Thymus (tissue), 11 donors: ENCODE measurements at regions not wholly inside any gene's neighbourhood (a gene's known extent, or its start where the extent isn't known, plus 50 kb on each side); places are given as distances from the start of the nearest gene placed in this dataset.

Experiments
- DNase-seq, 9 donors: peaks; one replicate each; pipeline ENCODE4 v3.0.0-alpha.2; 2013; ENCODE audit warnings: low spot score in 9 of 9, low read depth in 6 of 9, missing footprints in 1 of 9
- H3K27ac ChIP-seq, 2 donors: one replicate each; pipeline ENCODE4 v1.5.1; 2013; ENCODE audit warnings: control low read depth in 1 of 2, low read depth in 1 of 2, low read length in 1 of 2, mild to moderate bottlenecking in 1 of 2, moderate library complexity in 1 of 2
- H3K27me3 ChIP-seq, 2 donors: one replicate each; pipeline ENCODE4 v1.5.1; 2013; ENCODE audit warnings: low read length in 1 of 2; ENCODE audit not compliant: control insufficient read depth in 2 of 2, insufficient read depth in 1 of 2
- H3K36me3 ChIP-seq, 2 donors: one replicate each; pipeline ENCODE4 v1.5.1; 2013; ENCODE audit warnings: low read length in 1 of 2, mild to moderate bottlenecking in 1 of 2, moderate library complexity in 1 of 2; ENCODE audit not compliant: control insufficient read depth in 2 of 2, insufficient read depth in 2 of 2
- H3K4me1 ChIP-seq, 2 donors: one replicate each; pipeline ENCODE4 v1.5.1; 2013; ENCODE audit warnings: low read length in 2 of 2; ENCODE audit not compliant: control insufficient read depth in 2 of 2, insufficient read depth in 2 of 2
- H3K4me3 ChIP-seq, 2 donors: one replicate each; pipeline ENCODE4 v1.5.1; 2013; ENCODE audit warnings: low read length in 2 of 2, control low read depth in 1 of 2, mild to moderate bottlenecking in 1 of 2
- H3K9me3 ChIP-seq, 2 donors: one replicate each; pipeline ENCODE4 v1.5.1; 2013; ENCODE audit warnings: low read length in 1 of 2, mild to moderate bottlenecking in 1 of 2; ENCODE audit not compliant: control insufficient read depth in 2 of 2, insufficient read depth in 1 of 2
- WGBS: extraction: QIAGEN DNeasy Blood & Tissue Kit; methylation state at CpG from one replicate; pipeline ENCODE4 v1.1.7; 2013; 5-methylcytosine and 5-hydroxymethylcytosine counted together
- donor health status: healthy.

DNA sequence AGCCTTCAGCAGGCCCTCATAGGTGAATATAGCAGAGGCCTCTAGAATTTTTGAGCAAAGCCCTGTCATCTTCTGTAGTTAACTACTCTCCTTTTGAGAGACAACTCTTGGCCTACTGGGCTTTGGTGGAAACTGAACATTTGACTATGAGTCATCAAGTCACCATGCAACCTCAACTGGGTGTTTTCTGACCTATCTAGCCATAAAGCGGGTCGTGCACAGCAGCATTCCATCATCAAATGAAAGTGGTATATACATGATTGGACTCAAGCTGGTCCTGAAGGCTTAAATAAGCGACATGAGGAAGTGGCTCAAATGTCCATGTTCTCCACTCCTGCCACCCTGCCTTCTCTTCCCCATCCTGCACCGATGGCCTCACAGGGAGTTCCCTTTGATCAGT is 1115.5 kb downstream of the TAF11L14 start:
- no peak for DNase-seq
- Histone ChIP-seq H3K4me1 (peaks cover 1 to 10% of the 10 kb centered on the region in 2 donors), H3K27me3 (no peaks in the 10 kb centered on the region), H3K4me3 (no peak overlapping the region), H3K27ac (no peak overlapping the region), H3K9me3 (no peaks in the 10 kb centered on the region), H3K36me3 (no peaks in the 10 kb centered on the region)
- 83% methylated on average over 4 of the region's 4 CpGs for WGBS

DNA sequence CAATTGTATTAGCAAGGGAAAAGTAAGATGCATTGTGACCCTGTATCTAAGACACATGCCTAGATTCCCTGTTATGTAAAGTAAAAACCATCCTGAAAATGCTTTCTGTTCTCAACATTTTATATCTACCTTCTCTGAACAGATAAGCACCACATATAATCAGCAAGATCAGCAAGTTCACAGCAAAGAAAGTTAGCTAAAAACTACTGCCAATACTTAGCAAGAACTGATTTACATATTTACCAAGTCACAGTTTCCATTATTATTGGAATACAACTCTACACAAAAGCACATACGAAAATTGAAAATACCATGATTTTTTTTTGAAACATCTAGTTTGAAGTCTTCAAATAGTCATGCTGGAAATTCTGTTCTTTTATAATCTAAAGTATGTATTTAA is 1118.1 kb downstream of the TAF11L14 start:
- H3K4me3 ChIP-seq: no peak overlapping the region
- H3K27me3 ChIP-seq: no peaks in the 10 kb centered on the region
- no peak overlapping the region for H3K27ac ChIP-seq
- no peak for DNase-seq
- H3K36me3 ChIP-seq: no peaks in the 10 kb centered on the region
- 90% methylated on average over 1 of the region's 1 CpG for WGBS
- no peaks in the 10 kb centered on the region for H3K9me3 ChIP-seq
- no peaks in the 10 kb centered on the region for H3K4me1 ChIP-seq

DNA sequence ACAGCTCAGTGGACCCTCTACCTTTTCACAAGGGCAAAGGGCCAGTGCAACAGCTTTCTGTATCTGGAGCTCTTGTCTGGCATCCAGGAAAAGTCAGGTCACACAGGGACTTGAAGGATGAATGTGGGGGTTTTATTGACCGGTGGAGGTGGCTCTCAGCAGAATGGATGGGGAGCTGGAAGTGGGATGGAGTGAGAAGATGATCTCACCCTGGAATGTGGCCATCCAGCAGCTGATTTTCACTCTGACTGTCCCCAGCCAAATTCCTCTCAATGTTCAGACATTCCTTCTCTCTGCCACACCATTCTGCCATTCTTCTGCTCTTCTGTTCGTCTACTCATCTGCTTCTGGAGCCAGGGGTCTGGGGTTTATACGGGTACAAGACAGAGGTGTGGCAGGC is 1119.9 kb downstream of the TAF11L14 start:
- Histone ChIP-seq H3K36me3 (no peaks in the 10 kb centered on the region), H3K27me3 (no peaks in the 10 kb centered on the region), H3K27ac (no peak overlapping the region), H3K4me1 (no peaks in the 10 kb centered on the region), H3K4me3 (no peak overlapping the region), H3K9me3 (no peaks in the 10 kb centered on the region)
- no peak for DNase-seq
- WGBS: 91% methylated on average over 3 of the region's 3 CpGs

DNA sequence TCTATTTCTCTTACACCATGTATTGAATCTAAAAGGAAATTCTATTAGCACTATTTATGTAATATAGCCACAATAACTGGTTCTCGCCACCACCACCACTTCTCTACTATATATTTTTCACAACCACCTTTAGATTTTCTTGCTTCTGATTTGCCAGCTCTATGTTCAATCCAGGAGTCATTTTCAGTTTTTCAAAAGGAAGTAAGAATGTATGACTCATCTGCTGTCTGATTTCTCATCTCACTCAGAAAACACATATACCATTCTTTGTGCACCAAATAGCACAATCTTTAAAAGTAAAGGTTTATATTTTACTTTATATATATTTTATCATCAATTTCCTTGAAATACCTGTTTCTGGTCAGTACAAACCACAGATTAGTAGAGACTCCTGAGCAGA is 1127.5 kb downstream of the TAF11L14 start:
- Histone ChIP-seq H3K36me3 (no peaks in the 10 kb centered on the region), H3K27ac (no peak overlapping the region), H3K4me1 (no peaks in the 10 kb centered on the region), H3K4me3 (no peak overlapping the region), H3K27me3 (no peaks in the 10 kb centered on the region), H3K9me3 (no peaks in the 10 kb centered on the region)
- 95% methylated on average over 1 of the region's 1 CpG for WGBS
- DNase-seq: peak in 1 of 9 donors; percentile 6

DNA sequence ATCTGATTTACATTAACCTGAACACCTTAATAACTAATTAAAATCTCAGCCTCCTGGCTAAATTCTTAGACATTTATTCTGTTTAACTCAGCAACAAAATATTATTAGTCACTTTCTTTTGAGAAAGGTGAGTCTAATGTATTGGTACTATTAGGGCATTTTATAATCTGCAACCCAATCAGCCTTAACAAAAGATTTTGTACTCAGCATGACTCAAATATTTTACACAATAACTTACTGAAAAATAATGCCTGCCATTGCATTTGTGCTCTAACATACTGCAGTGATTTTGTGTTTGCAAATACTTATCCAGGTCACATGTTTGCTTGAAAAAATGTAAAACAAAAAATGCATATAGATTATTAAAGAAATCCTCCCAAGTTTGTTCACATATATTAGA is 1129.9 kb downstream of the TAF11L14 start:
- H3K4me3 ChIP-seq: no peak overlapping the region
- H3K4me1 ChIP-seq: no peaks in the 10 kb centered on the region
- DNase-seq: no peak
- no peak overlapping the region for H3K27ac ChIP-seq
- H3K9me3 ChIP-seq: no peaks in the 10 kb centered on the region
- no peaks in the 10 kb centered on the region for H3K36me3 ChIP-seq
- no peaks in the 10 kb centered on the region for H3K27me3 ChIP-seq

DNA sequence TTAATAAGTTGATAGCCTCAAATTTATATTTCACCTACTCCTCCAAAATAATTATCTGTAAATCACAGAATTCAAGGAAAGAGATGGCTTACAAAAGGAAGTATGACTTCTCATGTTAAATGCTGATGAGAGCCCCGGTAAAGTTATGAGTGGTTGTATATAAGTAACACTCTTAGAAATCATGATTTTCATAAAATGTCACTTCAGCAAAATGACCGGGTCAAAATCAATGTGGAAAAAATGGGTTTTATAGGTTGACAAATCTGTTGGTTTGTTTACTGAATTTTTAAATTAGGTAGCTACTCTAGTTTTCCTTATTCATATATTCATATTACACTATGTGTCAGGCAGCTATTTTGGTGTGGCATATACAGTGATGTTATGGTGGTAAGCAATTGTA is 1131.0 kb downstream of the TAF11L14 start:
- no peaks in the 10 kb centered on the region for H3K36me3 ChIP-seq
- H3K4me1 ChIP-seq: no peaks in the 10 kb centered on the region
- no peaks in the 10 kb centered on the region for H3K27me3 ChIP-seq
- 96% methylated on average over 2 of the region's 2 CpGs for WGBS
- H3K27ac ChIP-seq: no peak overlapping the region
- no peak overlapping the region for H3K4me3 ChIP-seq
- no peak for DNase-seq
- H3K9me3 ChIP-seq: no peaks in the 10 kb centered on the region

DNA sequence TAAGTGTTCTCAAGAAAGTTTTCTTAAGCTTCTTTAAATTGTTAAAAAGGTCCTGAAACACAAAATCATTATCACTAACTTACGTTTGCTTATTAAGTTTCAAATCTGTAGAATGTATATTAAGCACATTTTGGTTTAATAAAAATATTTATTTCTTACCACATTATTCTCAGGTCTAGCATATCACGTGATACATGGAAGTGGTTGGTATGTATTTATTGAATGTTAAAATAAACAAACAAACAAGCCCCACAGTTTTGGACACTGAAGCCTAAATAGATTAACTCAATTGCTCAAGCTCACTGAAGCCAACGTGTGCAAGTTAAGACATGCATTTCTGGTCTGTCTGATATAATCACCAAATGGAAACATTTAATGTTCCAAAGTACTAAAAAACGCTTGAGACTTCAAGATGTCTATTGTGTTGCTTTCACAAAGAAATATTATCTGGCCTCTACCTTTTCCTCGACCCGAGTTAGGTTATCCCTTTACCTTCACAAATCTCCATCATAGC is 1136.9 kb downstream of the TAF11L14 start:
- H3K4me1 ChIP-seq: no peaks in the 10 kb centered on the region
- no peak overlapping the region for H3K4me3 ChIP-seq
- no peak overlapping the region for H3K27ac ChIP-seq
- DNase-seq: no peak
- 93% methylated on average over 6 of the region's 6 CpGs for WGBS
- no peaks in the 10 kb centered on the region for H3K27me3 ChIP-seq
- H3K36me3 ChIP-seq: no peaks in the 10 kb centered on the region
- H3K9me3 ChIP-seq: no peaks in the 10 kb centered on the region

DNA sequence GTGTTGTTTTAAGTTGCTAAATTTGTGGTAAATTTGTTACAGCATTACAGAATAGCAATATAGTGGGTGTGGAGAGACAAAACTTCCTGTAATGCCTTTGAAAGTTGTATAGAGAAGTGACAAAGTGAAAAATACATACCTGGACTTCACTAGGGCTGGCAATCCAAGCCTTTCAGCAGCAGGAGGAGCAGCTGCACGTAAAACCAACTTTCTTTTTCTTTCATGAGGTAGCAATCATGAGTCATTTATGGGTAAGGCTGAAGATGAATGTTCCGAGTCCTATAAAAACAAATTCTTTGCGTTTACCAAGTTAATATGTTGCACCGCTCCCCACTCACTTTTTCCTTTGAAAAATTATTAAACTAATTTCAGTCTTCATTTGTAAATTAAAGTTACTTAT is 1138.2 kb downstream of the TAF11L14 start:
- Histone ChIP-seq H3K27ac (no peak overlapping the region), H3K27me3 (no peaks in the 10 kb centered on the region), H3K36me3 (no peaks in the 10 kb centered on the region), H3K9me3 (no peaks in the 10 kb centered on the region), H3K4me3 (no peak overlapping the region), H3K4me1 (no peaks in the 10 kb centered on the region)
- no peak for DNase-seq
- 62% methylated on average over 4 of the region's 4 CpGs for WGBS

DNA sequence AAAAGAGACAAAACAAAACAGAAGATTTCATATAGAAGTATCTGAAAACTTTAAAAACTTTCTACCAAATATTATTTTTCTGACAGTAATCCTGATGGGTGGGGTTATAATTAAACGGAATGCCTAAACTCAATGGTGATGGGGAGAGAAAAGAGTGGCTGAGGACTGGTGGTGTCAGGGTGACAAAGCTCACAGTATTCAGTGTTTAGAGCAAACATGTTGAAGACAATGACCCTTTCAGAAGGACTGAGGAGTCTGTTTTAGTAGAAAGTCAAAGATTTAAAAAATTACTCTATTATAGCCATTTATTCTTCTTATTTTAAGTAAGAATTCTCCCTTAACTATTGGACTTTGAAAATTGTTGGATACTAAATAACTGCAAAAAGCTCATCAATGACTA is 1144.0 kb downstream of the TAF11L14 start:
- WGBS: 94% methylated on average over 1 of the region's 1 CpG
- Histone ChIP-seq H3K36me3 (no peaks in the 10 kb centered on the region), H3K4me3 (no peak overlapping the region), H3K27ac (no peak overlapping the region), H3K4me1 (no peaks in the 10 kb centered on the region), H3K27me3 (no peaks in the 10 kb centered on the region), H3K9me3 (no peaks in the 10 kb centered on the region)
- no peak for DNase-seq
